Smooth muscle cell (in vitro differentiated cells): ENCODE measurements at regions not wholly inside any gene's neighbourhood (a gene's known extent, or its start where the extent isn't known, plus 50 kb on each side); places are given as distances from the start of the nearest gene placed in this dataset.

Source experiments
- DNase-seq: peaks from one replicate; lab custom pipeline; 2025; ENCODE audit not compliant: unreplicated experiment; lab: John Stamatoyannopoulos, UW
- H2AFZ ChIP-seq: fragments of 200-600 bp; sonication (generic); 2 replicates; pipeline ENCODE4 v1.6.0; 2016; ENCODE audit warnings: antibody characterized with exemption, low read depth, mild to moderate bottlenecking
- H3F3A ChIP-seq: fragments of 200-600 bp; sonication (generic); 2 replicates; pipeline ENCODE4 v1.6.0; 2017; ENCODE audit warnings: antibody characterized with exemption, low read depth
- H3K27ac ChIP-seq: fragments of 200-600 bp; sonication (generic); 2 replicates; pipeline ENCODE4 v1.5.1; 2016; ENCODE audit warnings: low read depth, mild to moderate bottlenecking
- H3K27me3 ChIP-seq: fragments of 200-600 bp; sonication (generic); 2 replicates; pipeline ENCODE4 v1.6.1; 2016; ENCODE audit warnings: low read depth, mild to moderate bottlenecking
- H3K36me3 ChIP-seq: fragments of 200-600 bp; sonication (generic); 2 replicates; pipeline ENCODE4 v1.5.1; 2016; ENCODE audit warnings: low read depth
- H3K4me1 ChIP-seq: fragments of 200-600 bp; sonication (generic); 2 replicates; pipeline ENCODE4 v1.5.1; 2016; ENCODE audit warnings: low read depth
- H3K4me2 ChIP-seq: fragments of 200-600 bp; sonication (generic); 2 replicates; pipeline ENCODE4 v1.6.0; 2016; ENCODE audit warnings: mild to moderate bottlenecking
- H3K4me3 ChIP-seq: fragments of 200-600 bp; sonication (generic); 2 replicates; pipeline ENCODE4 v1.5.1; 2016; ENCODE audit warnings: mild to moderate bottlenecking
- H3K79me2 ChIP-seq: fragments of 200-600 bp; sonication (generic); 2 replicates; pipeline ENCODE4 v1.6.0; 2016; ENCODE audit warnings: low read depth, mild to moderate bottlenecking
- H3K9ac ChIP-seq: fragments of 200-600 bp; sonication (generic); 2 replicates; pipeline ENCODE4 v1.6.0; 2016; ENCODE audit warnings: low read depth
- H3K9me3 ChIP-seq: fragments of 200-600 bp; sonication (generic); replicated peaks from 2 replicates; pipeline ENCODE4 v1.5.1; 2016; ENCODE audit warnings: low read depth
- H4K20me1 ChIP-seq: fragments of 200-600 bp; sonication (generic); 2 replicates; pipeline ENCODE4 v1.6.0; 2016; ENCODE audit warnings: low read depth
- WGBS: methylation state at CpG from one replicate; pipeline ENCODE4 v1.1.7; 2016; ENCODE audit warnings: low lambda C conversion rate; 5-methylcytosine and 5-hydroxymethylcytosine counted together
- TF ChIP-seq, protein P1 (sequence below): fragments of 200-600 bp; sonication (generic); IDR thresholded peaks from 2 replicates; pipeline ENCODE4 v1.5.1; 2017; ENCODE audit warnings: borderline replicate concordance, mild to moderate bottlenecking, antibody characterized with exemption; ENCODE audit not compliant: insufficient read depth, poor library complexity, severe bottlenecking

DNA sequence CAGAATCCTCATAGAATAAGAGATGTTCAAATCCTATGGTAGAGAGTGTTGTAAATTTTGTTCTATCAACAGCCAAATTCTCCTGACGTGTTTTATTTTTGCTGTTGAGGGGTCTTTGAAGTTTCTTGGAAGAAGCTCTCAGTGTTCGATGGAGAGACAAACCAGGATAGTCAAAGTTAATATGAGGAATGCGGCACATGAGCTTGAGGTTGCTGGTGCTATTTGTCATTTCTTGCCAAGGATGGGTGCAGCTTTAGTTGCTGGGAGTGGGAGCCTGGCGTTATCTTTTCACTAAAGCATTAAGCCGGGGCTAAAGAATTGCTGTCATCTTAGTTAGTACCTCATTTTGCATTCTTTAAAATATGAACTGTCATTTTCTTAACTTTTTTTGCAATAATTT lies 239.9 kb upstream of the CSNK1A1L start:
- WGBS, result 36% methylated on average over 5 of the region's 5 CpGs
- no peak for DNase-seq
- H4K20me1 ChIP-seq, result no peaks in the 10 kb centered on the region
- TF ChIP-seq, protein P1, sequence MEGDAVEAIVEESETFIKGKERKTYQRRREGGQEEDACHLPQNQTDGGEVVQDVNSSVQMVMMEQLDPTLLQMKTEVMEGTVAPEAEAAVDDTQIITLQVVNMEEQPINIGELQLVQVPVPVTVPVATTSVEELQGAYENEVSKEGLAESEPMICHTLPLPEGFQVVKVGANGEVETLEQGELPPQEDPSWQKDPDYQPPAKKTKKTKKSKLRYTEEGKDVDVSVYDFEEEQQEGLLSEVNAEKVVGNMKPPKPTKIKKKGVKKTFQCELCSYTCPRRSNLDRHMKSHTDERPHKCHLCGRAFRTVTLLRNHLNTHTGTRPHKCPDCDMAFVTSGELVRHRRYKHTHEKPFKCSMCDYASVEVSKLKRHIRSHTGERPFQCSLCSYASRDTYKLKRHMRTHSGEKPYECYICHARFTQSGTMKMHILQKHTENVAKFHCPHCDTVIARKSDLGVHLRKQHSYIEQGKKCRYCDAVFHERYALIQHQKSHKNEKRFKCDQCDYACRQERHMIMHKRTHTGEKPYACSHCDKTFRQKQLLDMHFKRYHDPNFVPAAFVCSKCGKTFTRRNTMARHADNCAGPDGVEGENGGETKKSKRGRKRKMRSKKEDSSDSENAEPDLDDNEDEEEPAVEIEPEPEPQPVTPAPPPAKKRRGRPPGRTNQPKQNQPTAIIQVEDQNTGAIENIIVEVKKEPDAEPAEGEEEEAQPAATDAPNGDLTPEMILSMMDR, result no peak
- no peaks in the 10 kb centered on the region for H3K36me3 ChIP-seq
- H3K27ac ChIP-seq, result no peak overlapping the region
- no peak overlapping the region for H2AFZ ChIP-seq
- no peaks in the 10 kb centered on the region for H3K9me3 ChIP-seq
- H3K4me3 ChIP-seq, result no peak overlapping the region
- no peaks in the 10 kb centered on the region for H3K27me3 ChIP-seq
- no peaks in the 10 kb centered on the region for H3K79me2 ChIP-seq
- no peaks in the 10 kb centered on the region for H3K4me1 ChIP-seq
- H3K4me2 ChIP-seq, result no peak overlapping the region
- no peak overlapping the region for H3K9ac ChIP-seq
- no peaks in the 10 kb centered on the region for H3F3A ChIP-seq

GRCh38 chr13:37344056-37344455 lies 238.6 kb upstream of the CSNK1A1L start:
- WGBS, result 45% methylated on average over 3 of the region's 3 CpGs
- no peak overlapping the region for H2AFZ ChIP-seq
- no peaks in the 10 kb centered on the region for H3K9me3 ChIP-seq
- no peaks in the 10 kb centered on the region for H3K36me3 ChIP-seq
- no peaks in the 10 kb centered on the region for H4K20me1 ChIP-seq
- no peak overlapping the region for H3K4me2 ChIP-seq
- DNase-seq, result no peak
- no peaks in the 10 kb centered on the region for H3K4me1 ChIP-seq
- H3K79me2 ChIP-seq, result no peaks in the 10 kb centered on the region
- H3K4me3 ChIP-seq, result no peak overlapping the region
- TF ChIP-seq, protein P1, result no peak
- H3F3A ChIP-seq, result no peaks in the 10 kb centered on the region
- no peak overlapping the region for H3K9ac ChIP-seq
- H3K27ac ChIP-seq, result no peak overlapping the region
- H3K27me3 ChIP-seq, result no peaks in the 10 kb centered on the region

- Histone ChIP-seq H3K4me1 (no peaks in the 10 kb centered on the region), H2AFZ (no peak overlapping the region), H3K9ac (no peak overlapping the region), H3K27me3 (no peaks in the 10 kb centered on the region), H3K27ac (no peak overlapping the region), H3K36me3 (no peaks in the 10 kb centered on the region), H3F3A (no peaks in the 10 kb centered on the region), H3K9me3 (no peaks in the 10 kb centered on the region), H4K20me1 (no peaks in the 10 kb centered on the region), H3K4me3 (no peak overlapping the region), H3K4me2 (no peak overlapping the region), H3K79me2 (no peaks in the 10 kb centered on the region)
- WGBS, result 84% methylated on average over 6 of the region's 6 CpGs
- DNase-seq, result no peak
- TF ChIP-seq, protein P1, result no peak
These were observed 236.7 kb upstream of the CSNK1A1L start for GRCh38 chr13:37342205-37342604.

GRCh38 chr13:37340901-37341670 lies 235.6 kb upstream of the CSNK1A1L start:
- 75% methylated on average over 7 of the region's 7 CpGs for WGBS
- no peak overlapping the region for H3K9ac ChIP-seq

More at GRCh38 chr13:37340901-37341670, 235.6 kb upstream of the CSNK1A1L start:
- H3K36me3 ChIP-seq, result no peaks in the 10 kb centered on the region
- no peaks in the 10 kb centered on the region for H4K20me1 ChIP-seq
- H3F3A ChIP-seq, result no peaks in the 10 kb centered on the region
- no peaks in the 10 kb centered on the region for H3K4me1 ChIP-seq
- no peak overlapping the region for H3K4me3 ChIP-seq
- H3K27ac ChIP-seq, result no peak overlapping the region
- no peak overlapping the region for H2AFZ ChIP-seq
- no peaks in the 10 kb centered on the region for H3K27me3 ChIP-seq
- H3K4me2 ChIP-seq, result no peak overlapping the region
- H3K79me2 ChIP-seq, result no peaks in the 10 kb centered on the region
- no peaks in the 10 kb centered on the region for H3K9me3 ChIP-seq
- TF ChIP-seq, protein P1, result no peak
- DNase-seq, result no peak
